ENCODE measurements at regions not wholly inside any gene's neighbourhood (a gene's known extent, or its start where the extent isn't known, plus 50 kb on each side); places are given as distances from the start of the nearest gene placed in this dataset.
"Not testable (repeated sequence)": the region's sequence is repeated elsewhere in the genome, so short reads cannot be mapped to it uniquely, and the experiment has no call there.

GRCh38 chr7:66413379-66414114 is 208.4 kb downstream of the TPST1 start:
- peak; percentile 84 for DNase-seq

GRCh38 chr7:66415659-66416265 is 210.6 kb downstream of the TPST1 start:
- no peak for DNase-seq

- no peak for DNase-seq
These were observed 210.1 kb upstream of the KCTD7 start for GRCh38 chr7:66418537-66418936.

- no peak for DNase-seq
These were observed 209.5 kb upstream of the KCTD7 start for GRCh38 chr7:66419210-66419609.

- DNase-seq = no peak
These were observed 206.7 kb upstream of the KCTD7 start for GRCh38 chr7:66421830-66422475.

- DNase-seq = no peak
These were observed 205.0 kb upstream of the KCTD7 start for GRCh38 chr7:66423729-66424128.

GRCh38 chr7:66426332-66426731 is 202.3 kb upstream of the KCTD7 start:
- DNase-seq = no peak

- no peak for DNase-seq
These were observed 201.7 kb upstream of the KCTD7 start for GRCh38 chr7:66426996-66427395.

- DNase-seq = no peak
These were observed 200.7 kb upstream of the KCTD7 start for GRCh38 chr7:66427956-66428355.

- no peak for DNase-seq
These were observed 199.1 kb upstream of the KCTD7 start for GRCh38 chr7:66429498-66430163.

GRCh38 chr7:66430164-66430545 is 198.5 kb upstream of the KCTD7 start:
- no peak for DNase-seq

GRCh38 chr7:66438703-66439405 is 189.8 kb upstream of the KCTD7 start:
- DNase-seq = not testable (repeated sequence)

GRCh38 chr7:66442385-66442784 is 186.3 kb upstream of the KCTD7 start:
- DNase-seq = no peak

GRCh38 chr7:66443946-66444345 is 184.7 kb upstream of the KCTD7 start:
- DNase-seq = no peak

GRCh38 chr7:66447007-66447406 is 181.7 kb upstream of the KCTD7 start:
- DNase-seq = peak; percentile 12

- DNase-seq = not testable (repeated sequence)
These were observed 177.9 kb upstream of the KCTD7 start for GRCh38 chr7:66450814-66451213.

GRCh38 chr7:66451713-66452112 is 177.0 kb upstream of the KCTD7 start:
- not testable (repeated sequence) for DNase-seq

GRCh38 chr7:66452165-66452564 is 176.5 kb upstream of the KCTD7 start:
- DNase-seq = peak; percentile 17

GRCh38 chr7:66453340-66453739 is 175.3 kb upstream of the KCTD7 start:
- DNase-seq = no peak

- no peak for DNase-seq
These were observed 174.0 kb upstream of the KCTD7 start for GRCh38 chr7:66454600-66455225.

GRCh38 chr7:66455432-66455831 is 173.2 kb upstream of the KCTD7 start:
- not testable (repeated sequence) for DNase-seq

- DNase-seq = not testable (repeated sequence)
These were observed 172.2 kb upstream of the KCTD7 start for GRCh38 chr7:66456431-66456830.
